ENCODE measurements at regions not wholly inside any gene's neighbourhood (a gene's known extent, or its start where the extent isn't known, plus 50 kb on each side); places are given as distances from the start of the nearest gene placed in this dataset.

GRCh38 chr1:191695865-191696264 lies 462.4 kb upstream of the RGS18 start:
- H3K27me3 ChIP-seq (ENCODE audit: control insufficient read depth, insufficient read depth, low read length) = no peaks in the 10 kb centered on the region
- H3K9ac ChIP-seq (ENCODE audit: low read length in 3 of 3) = no peak overlapping the region
- no peaks in the 10 kb centered on the region for H3K4me1 ChIP-seq (ENCODE audit: control insufficient read depth in 2 of 3, insufficient read depth in 2 of 3, low read depth in 1 of 3, low read length in 3 of 3)
- H3K27ac ChIP-seq (ENCODE audit: low read depth in 2 of 2, low read length in 2 of 2) = no peak overlapping the region
- H3K9me3 ChIP-seq (ENCODE audit: control insufficient read depth in 2 of 3, insufficient read depth in 1 of 3, low read length in 3 of 3) = no peaks in the 10 kb centered on the region
- intact Hi-C loops (cut with DNase I) = no loop called here
- FAIRE-seq (no peak), DNase-seq (no peak)
- no peak overlapping the region for H3K4me3 ChIP-seq (ENCODE audit: low read length in 3 of 3)
- H3K36me3 ChIP-seq (ENCODE audit: control insufficient read depth in 2 of 3, insufficient read depth in 3 of 3, low read length in 3 of 3) = no peaks in the 10 kb centered on the region
- no peak for TF ChIP-seq CTCF (IDR thresholded peaks at IDR 0.05; ENCODE audit: borderline replicate concordance, extremely low read depth, insufficient read depth)

DNA sequence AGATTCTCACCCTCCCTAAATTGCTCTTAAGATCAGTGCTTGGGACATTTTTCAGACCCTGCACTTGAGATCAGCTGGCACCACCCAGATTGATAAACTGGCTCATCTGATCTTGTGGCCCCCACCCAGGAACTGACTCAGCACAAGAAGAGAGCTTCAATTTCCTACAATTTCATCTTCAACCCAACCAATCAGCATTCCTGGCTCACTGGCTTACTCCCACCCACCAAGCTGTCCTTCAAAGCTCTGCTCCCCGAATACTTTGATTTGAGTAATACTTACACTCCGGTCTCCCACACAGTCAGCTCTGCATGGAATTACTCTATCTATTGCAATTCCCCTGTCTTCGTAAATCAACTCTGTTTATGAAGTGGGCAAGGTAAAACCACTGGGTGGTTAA lies 461.9 kb upstream of the RGS18 start:
- no peaks in the 10 kb centered on the region for H3K36me3 ChIP-seq (ENCODE audit: control insufficient read depth in 2 of 3, insufficient read depth in 3 of 3, low read length in 3 of 3)
- DNase-seq = no peak
- no peak for TF ChIP-seq CTCF (IDR thresholded peaks at IDR 0.05; ENCODE audit: borderline replicate concordance, extremely low read depth, insufficient read depth)
- H3K4me1 ChIP-seq (ENCODE audit: control insufficient read depth in 2 of 3, insufficient read depth in 2 of 3, low read depth in 1 of 3, low read length in 3 of 3) = no peaks in the 10 kb centered on the region
- no peak overlapping the region for H3K27ac ChIP-seq (ENCODE audit: low read depth in 2 of 2, low read length in 2 of 2)
- no peak overlapping the region for H3K9ac ChIP-seq (ENCODE audit: low read length in 3 of 3)
- intact Hi-C loops (cut with DNase I) = no loop called here
- no peaks in the 10 kb centered on the region for H3K9me3 ChIP-seq (ENCODE audit: control insufficient read depth in 2 of 3, insufficient read depth in 1 of 3, low read length in 3 of 3)
- FAIRE-seq = no peak
- no peaks in the 10 kb centered on the region for H3K27me3 ChIP-seq (ENCODE audit: control insufficient read depth, insufficient read depth, low read length)
- no peak overlapping the region for H3K4me3 ChIP-seq (ENCODE audit: low read length in 3 of 3)

DNA sequence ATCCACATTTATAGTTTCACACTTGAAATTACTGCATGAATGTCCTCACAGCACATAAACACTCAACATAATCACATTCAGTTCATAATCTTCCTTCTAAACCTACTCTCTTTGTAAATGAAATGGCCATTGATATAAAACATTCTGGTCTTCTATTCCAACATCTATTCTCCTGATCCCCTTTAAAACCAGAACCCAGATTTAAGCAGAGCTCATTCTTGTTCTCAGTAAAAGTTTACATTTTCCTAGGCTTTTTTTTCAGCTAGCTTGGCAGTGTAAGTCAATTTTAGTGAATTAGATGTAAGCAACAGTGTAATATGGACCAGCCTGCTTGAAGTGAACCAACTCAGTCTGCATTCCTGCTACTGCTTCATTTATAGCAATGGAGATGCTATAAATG lies 460.7 kb upstream of the RGS18 start:
- no peaks in the 10 kb centered on the region for H3K36me3 ChIP-seq (ENCODE audit: control insufficient read depth in 2 of 3, insufficient read depth in 3 of 3, low read length in 3 of 3)
- no peak overlapping the region for H3K9ac ChIP-seq (ENCODE audit: low read length in 3 of 3)
- H3K4me3 ChIP-seq (ENCODE audit: low read length in 3 of 3) = no peak overlapping the region
- intact Hi-C loops (cut with DNase I) = no loop called here
- no peaks in the 10 kb centered on the region for H3K9me3 ChIP-seq (ENCODE audit: control insufficient read depth in 2 of 3, insufficient read depth in 1 of 3, low read length in 3 of 3)
- no peak for TF ChIP-seq CTCF (IDR thresholded peaks at IDR 0.05; ENCODE audit: borderline replicate concordance, extremely low read depth, insufficient read depth)
- DNase-seq (no peak), FAIRE-seq (no peak)
- no peaks in the 10 kb centered on the region for H3K27me3 ChIP-seq (ENCODE audit: control insufficient read depth, insufficient read depth, low read length)
- H3K4me1 ChIP-seq (ENCODE audit: control insufficient read depth in 2 of 3, insufficient read depth in 2 of 3, low read depth in 1 of 3, low read length in 3 of 3) = no peaks in the 10 kb centered on the region
- no peak overlapping the region for H3K27ac ChIP-seq (ENCODE audit: low read depth in 2 of 2, low read length in 2 of 2)

- DNase-seq = no peak
- Histone ChIP-seq H3K27me3 (ENCODE audit: control insufficient read depth, insufficient read depth, low read length) (no peaks in the 10 kb centered on the region), H3K27ac (ENCODE audit: low read depth in 2 of 2, low read length in 2 of 2) (no peak overlapping the region), H3K4me3 (ENCODE audit: low read length in 3 of 3) (no peak overlapping the region), H3K9ac (ENCODE audit: low read length in 3 of 3) (no peak overlapping the region), H3K4me1 (ENCODE audit: control insufficient read depth in 2 of 3, insufficient read depth in 2 of 3, low read depth in 1 of 3, low read length in 3 of 3) (no peaks in the 10 kb centered on the region), H3K36me3 (ENCODE audit: control insufficient read depth in 2 of 3, insufficient read depth in 3 of 3, low read length in 3 of 3) (no peaks in the 10 kb centered on the region), H3K9me3 (ENCODE audit: control insufficient read depth in 2 of 3, insufficient read depth in 1 of 3, low read length in 3 of 3) (no peaks in the 10 kb centered on the region)
- no peak for FAIRE-seq
- intact Hi-C loops (cut with DNase I) = no loop called here
- no peak for TF ChIP-seq CTCF (IDR thresholded peaks at IDR 0.05; ENCODE audit: borderline replicate concordance, extremely low read depth, insufficient read depth)
Measured at GRCh38 chr1:191698246-191698645, 460.0 kb upstream of the RGS18 start.

Data from kidney (tissue), 13 donors.